GM12878 (cell line): ENCODE measurements at regions not wholly inside any gene's neighbourhood (a gene's known extent, or its start where the extent isn't known, plus 50 kb on each side); places are given as distances from the start of the nearest gene placed in this dataset.

Experiments used
- BCLAF1 ChIP-seq: fragments of 450-650 bp; IDR thresholded peaks from 2 replicates; pipeline ENCODE4 v1.6.1; 2017; ENCODE audit warnings: antibody characterized with exemption, mild to moderate bottlenecking, moderate library complexity
- CTCF ChIP-seq, 3 experiments: IDR thresholded peaks in 2 of 3; conservative IDR thresholded peaks in 1 of 3; 2 replicates each; pipeline ENCODE4 v1.5.1; 2011; ENCODE audit warnings: low read depth in 3 of 3, low read length in 3 of 3, mild to moderate bottlenecking in 3 of 3, control low read depth in 2 of 3, moderate library complexity in 2 of 3, inconsistent platforms in 1 of 3, mixed read lengths in 1 of 3; ENCODE audit not compliant: control insufficient read depth in 2 of 3, insufficient read depth in 1 of 3; ENCODE audit errors: extremely low read depth in 1 of 3
- HDAC6 ChIP-seq: fragments of 200-600 bp; sonication (generic); IDR thresholded peaks from one replicate; pipeline ENCODE4 v1.8.0; 2017; ENCODE audit warnings: antibody characterized with exemption; ENCODE audit not compliant: unreplicated experiment
- PAX8 ChIP-seq: fragments of 450-650 bp; IDR thresholded peaks from 2 replicates; pipeline ENCODE4 v1.6.1; 2017; ENCODE audit warnings: mild to moderate bottlenecking, moderate library complexity
- POU2F2 ChIP-seq: IDR thresholded peaks from 3 replicates; pipeline ENCODE4 v1.6.1; 2011; ENCODE audit warnings: low read depth, mild to moderate bottlenecking, low read length, borderline replicate concordance
- REST ChIP-seq: IDR thresholded peaks from 2 replicates; pipeline ENCODE4 v1.6.1; 2012; ENCODE audit warnings: mild to moderate bottlenecking, low read depth, low read length
- SMAD1 ChIP-seq: fragments of 450-650 bp; IDR thresholded peaks from 2 replicates; pipeline ENCODE4 v1.6.1; 2018; ENCODE audit warnings: mild to moderate bottlenecking, low read depth; ENCODE audit not compliant: partially characterized antibody
- SMC3 ChIP-seq: IDR thresholded peaks from 2 replicates; pipeline ENCODE4 v1.6.1; 2011; ENCODE audit warnings: low read length, improper control_type of control experiment, borderline replicate concordance
- ZBTB40 ChIP-seq: fragments of 450-650 bp; IDR thresholded peaks from 2 replicates; pipeline ENCODE4 v1.6.1; 2016; ENCODE audit warnings: mild to moderate bottlenecking, moderate library complexity, borderline replicate concordance
- TF ChIP-seq, protein P1 (sequence below): IDR thresholded peaks from 2 replicates; pipeline ENCODE4 v1.6.1; 2012; ENCODE audit warnings: low read depth, low read length, improper control_type of control experiment
- TF ChIP-seq, protein P2 (sequence below): IDR thresholded peaks from 2 replicates; pipeline ENCODE4 v1.6.1; 2011; ENCODE audit warnings: borderline replicate concordance, low read depth, mild to moderate bottlenecking, moderate library complexity, mixed read lengths, low read length; ENCODE audit not compliant: insufficient read depth; ENCODE audit errors: extremely low read length

GRCh38 chr21:18518054-18518481, 114.5 kb upstream of the TMPRSS15 start:
- TF ChIP-seq POU2F2 = no peak
- no peak for TF ChIP-seq PAX8
- TF ChIP-seq SMC3 = no peak
- no peak for TF ChIP-seq CTCF (IDR thresholded peaks at IDR 0.05 in 2 of 3, conservative IDR thresholded peaks at IDR 0.05 in 1 of 3; ENCODE audit: control insufficient read depth in 2 of 3, extremely low read depth in 1 of 3, insufficient read depth in 1 of 3, low read depth in 3 of 3, low read length in 3 of 3)
- no peak for TF ChIP-seq REST
- TF ChIP-seq, protein P1, sequence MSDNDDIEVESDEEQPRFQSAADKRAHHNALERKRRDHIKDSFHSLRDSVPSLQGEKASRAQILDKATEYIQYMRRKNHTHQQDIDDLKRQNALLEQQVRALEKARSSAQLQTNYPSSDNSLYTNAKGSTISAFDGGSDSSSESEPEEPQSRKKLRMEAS = no peak
- no peak for TF ChIP-seq SMAD1
- no peak for TF ChIP-seq HDAC6
- no peak for TF ChIP-seq BCLAF1
- TF ChIP-seq, protein P2, sequence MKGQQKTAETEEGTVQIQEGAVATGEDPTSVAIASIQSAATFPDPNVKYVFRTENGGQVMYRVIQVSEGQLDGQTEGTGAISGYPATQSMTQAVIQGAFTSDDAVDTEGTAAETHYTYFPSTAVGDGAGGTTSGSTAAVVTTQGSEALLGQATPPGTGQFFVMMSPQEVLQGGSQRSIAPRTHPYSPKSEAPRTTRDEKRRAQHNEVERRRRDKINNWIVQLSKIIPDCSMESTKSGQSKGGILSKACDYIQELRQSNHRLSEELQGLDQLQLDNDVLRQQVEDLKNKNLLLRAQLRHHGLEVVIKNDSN = no peak
- no peak for TF ChIP-seq ZBTB40
